HEK293T (cell line): ENCODE measurements at regions not wholly inside any gene's neighbourhood (a gene's known extent, or its start where the extent isn't known, plus 50 kb on each side); places are given as distances from the start of the nearest gene placed in this dataset.

Experiments used
- CTCF ChIA-PET: fragments of 350-600 bp; formaldehyde crosslinking; extraction: SDS; loops from one replicate; lab custom pipeline; 2021; ENCODE audit warnings: antibody characterized with exemption, inconsistent platforms; lab: Yijun Ruan, JAX
- POLR2A ChIA-PET: fragments of 350-600 bp; formaldehyde crosslinking; extraction: SDS; loops from one replicate; lab custom pipeline; 2020; ENCODE audit warnings: antibody characterized with exemption, inconsistent platforms; lab: Yijun Ruan, JAX
- DNase-seq: peaks from one replicate; pipeline ENCODE4 v3.0.0; 2012; ENCODE audit warnings: mixed read lengths; ENCODE audit errors: extremely low spot score
- ARNT ChIP-seq: fragments of 450-650 bp; IDR thresholded peaks from 2 replicates; pipeline ENCODE4 v1.6.1; 2017; ENCODE audit warnings: mild to moderate bottlenecking
- BHLHE40 ChIP-seq: fragments of 450-650 bp; IDR thresholded peaks from 2 replicates; pipeline ENCODE4 v1.6.1; 2016; ENCODE audit warnings: mild to moderate bottlenecking, moderate library complexity, borderline replicate concordance
- CTBP1 ChIP-seq: fragments of 450-650 bp; IDR thresholded peaks from 2 replicates; pipeline ENCODE4 v1.6.1; 2016; ENCODE audit warnings: borderline replicate concordance
- ELF4 ChIP-seq: fragments of 450-650 bp; IDR thresholded peaks from 2 replicates; pipeline ENCODE4 v1.6.1; 2017; ENCODE audit warnings: antibody characterized with exemption
- FOXA1 ChIP-seq: fragments of 450-650 bp; IDR thresholded peaks from 2 replicates; pipeline ENCODE4 v1.6.1; 2016; ENCODE audit warnings: mild to moderate bottlenecking
- FOXK2 ChIP-seq: fragments of 450-650 bp; IDR thresholded peaks from 2 replicates; pipeline ENCODE4 v1.6.1; 2016; ENCODE audit warnings: mild to moderate bottlenecking
- FOXM1 ChIP-seq: fragments of 450-650 bp; IDR thresholded peaks from 2 replicates; pipeline ENCODE4 v1.6.1; 2017; ENCODE audit warnings: mild to moderate bottlenecking, borderline replicate concordance
- HDGF ChIP-seq: fragments of 450-650 bp; IDR thresholded peaks from 2 replicates; pipeline ENCODE4 v1.6.1; 2017; ENCODE audit warnings: antibody characterized with exemption, borderline replicate concordance
- L3MBTL2 ChIP-seq: fragments of 450-650 bp; conservative IDR thresholded peaks from 2 replicates; pipeline ENCODE4 v1.6.1; 2016; ENCODE audit warnings: mild to moderate bottlenecking
- LEF1 ChIP-seq: fragments of 450-650 bp; IDR thresholded peaks from 2 replicates; pipeline ENCODE4 v1.6.1; 2017; ENCODE audit warnings: mild to moderate bottlenecking, borderline replicate concordance
- NFRKB ChIP-seq: fragments of 450-650 bp; IDR thresholded peaks from 2 replicates; pipeline ENCODE4 v1.6.1; 2016; ENCODE audit warnings: mild to moderate bottlenecking, moderate library complexity
- SP1 ChIP-seq: fragments of 450-650 bp; IDR thresholded peaks from 2 replicates; pipeline ENCODE4 v1.6.1; 2017
- SUZ12 ChIP-seq: fragments of 450-650 bp; IDR thresholded peaks from 2 replicates; pipeline ENCODE4 v1.6.1; 2016; ENCODE audit warnings: mild to moderate bottlenecking
- TARDBP ChIP-seq: fragments of 450-650 bp; IDR thresholded peaks from 2 replicates; pipeline ENCODE4 v1.6.1; 2016
- ZNF384 ChIP-seq: fragments of 450-650 bp; IDR thresholded peaks from 2 replicates; pipeline ENCODE4 v1.6.1; 2016
- TF ChIP-seq, protein P1 (sequence below): fragments of 450-650 bp; IDR thresholded peaks from 2 replicates; pipeline ENCODE4 v1.6.1; 2016

DNA sequence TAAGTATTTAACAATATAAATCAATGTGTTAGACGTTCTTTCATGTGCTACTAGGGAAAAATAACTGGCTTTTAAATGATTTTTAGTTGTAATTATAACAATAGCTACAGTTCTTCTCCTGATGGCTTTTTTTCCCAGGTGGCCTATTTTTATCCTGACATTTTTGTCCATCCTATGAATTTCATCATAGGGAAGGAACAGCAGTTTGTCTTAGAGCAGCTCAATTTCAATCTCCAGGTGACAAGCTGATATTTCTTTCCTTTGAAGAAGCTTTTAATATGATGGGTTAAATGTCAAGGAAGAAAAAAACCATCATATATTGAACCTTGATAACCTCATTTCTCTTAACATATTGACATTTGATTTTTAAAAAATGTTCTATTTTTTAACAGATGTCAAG lies 163.0 kb upstream of the AGA start:
- TF ChIP-seq BHLHE40 (no peak), SUZ12 (no peak), ZNF384 (no peak), CTBP1 (no peak), ARNT (no peak), FOXA1 (no peak), NFRKB (no peak), ELF4 (no peak), TARDBP (no peak), FOXM1 (no peak), L3MBTL2 (no peak), LEF1 (no peak)
- TF ChIP-seq, protein P1, sequence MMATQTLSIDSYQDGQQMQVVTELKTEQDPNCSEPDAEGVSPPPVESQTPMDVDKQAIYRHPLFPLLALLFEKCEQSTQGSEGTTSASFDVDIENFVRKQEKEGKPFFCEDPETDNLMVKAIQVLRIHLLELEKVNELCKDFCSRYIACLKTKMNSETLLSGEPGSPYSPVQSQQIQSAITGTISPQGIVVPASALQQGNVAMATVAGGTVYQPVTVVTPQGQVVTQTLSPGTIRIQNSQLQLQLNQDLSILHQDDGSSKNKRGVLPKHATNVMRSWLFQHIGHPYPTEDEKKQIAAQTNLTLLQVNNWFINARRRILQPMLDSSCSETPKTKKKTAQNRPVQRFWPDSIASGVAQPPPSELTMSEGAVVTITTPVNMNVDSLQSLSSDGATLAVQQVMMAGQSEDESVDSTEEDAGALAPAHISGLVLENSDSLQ, result no peak
- POLR2A ChIA-PET, result no interaction called here
- DNase-seq, result no peak
- CTCF ChIA-PET, result no interaction called here

DNA sequence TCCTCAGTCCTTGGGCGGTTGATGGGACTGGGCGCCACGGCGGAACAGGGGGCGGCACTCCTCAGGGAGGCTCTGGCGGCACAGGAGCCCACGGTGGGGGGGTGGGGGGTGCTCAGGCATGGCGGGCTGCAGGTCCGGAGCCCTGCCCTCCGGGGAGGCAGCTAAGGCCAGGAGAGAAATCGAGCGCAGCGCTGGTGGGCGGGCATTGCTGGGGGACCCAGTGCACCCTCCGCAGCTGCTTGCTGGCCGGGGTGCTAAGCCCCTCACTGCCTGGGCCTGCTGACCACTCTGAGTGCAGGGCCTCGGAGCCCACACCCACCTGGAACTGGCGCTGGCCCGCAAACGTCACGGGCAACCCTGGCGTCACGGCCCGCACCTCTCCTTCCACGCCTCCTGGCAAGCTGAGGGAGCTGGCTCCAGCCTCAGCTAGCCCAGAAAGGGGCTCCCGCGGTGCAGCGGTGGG lies 164.9 kb upstream of the AGA start:
- CTCF ChIA-PET, result no interaction called here
- POLR2A ChIA-PET, result no interaction called here
- TF ChIP-seq BHLHE40, result no peak
- TF ChIP-seq TARDBP, result no peak
- no peak for TF ChIP-seq FOXM1
- no peak for TF ChIP-seq ELF4
- TF ChIP-seq NFRKB, result no peak
- TF ChIP-seq LEF1, result no peak
- no peak for TF ChIP-seq CTBP1
- TF ChIP-seq HDGF, result no peak
- TF ChIP-seq L3MBTL2, result no peak
- no peak for TF ChIP-seq ZNF384

DNA sequence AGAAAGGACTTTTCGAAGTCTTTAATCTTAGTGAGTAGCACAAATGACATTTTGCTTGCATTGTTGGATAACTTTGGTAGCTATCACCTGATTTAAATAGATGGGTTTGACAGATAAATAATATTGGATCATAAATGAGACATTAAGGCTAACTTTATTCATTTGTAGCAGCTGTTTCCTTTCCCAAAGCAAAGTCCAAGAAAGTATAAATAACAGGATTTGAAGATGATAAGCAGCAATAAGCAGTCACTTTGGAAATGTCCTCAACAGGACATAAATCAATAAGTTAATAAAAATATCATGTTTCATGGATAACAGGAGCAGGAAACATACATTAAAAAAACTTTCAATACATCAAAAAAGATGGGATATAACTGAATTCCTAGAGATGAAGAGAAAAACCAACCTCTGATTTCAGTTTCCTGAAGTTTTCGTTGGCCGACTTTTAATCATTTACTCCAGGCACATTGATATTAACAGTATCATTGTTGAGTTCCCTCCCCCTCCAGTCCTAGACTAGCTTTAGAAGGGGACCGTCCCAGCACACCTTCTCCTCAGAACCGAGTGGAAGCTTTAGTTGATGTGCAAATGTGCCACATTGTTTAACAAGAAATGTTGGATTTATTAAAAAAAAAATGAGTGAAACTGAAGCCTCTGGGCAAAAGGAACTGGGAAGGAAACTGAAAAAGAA lies 169.9 kb upstream of the AGA start:
- CTCF ChIA-PET, result interaction anchor here (0.7 kb wide), 1 partner anchor 474 kb away, joined by 3 read pairs; no protein-coding TSS in a partner anchor
- DNase-seq, result no peak
- TF ChIP-seq HDGF (no peak), FOXK2 (no peak), FOXA1 (no peak), ELF4 (no peak), CTBP1 (no peak), LEF1 (no peak), NFRKB (no peak), SUZ12 (no peak), TARDBP (no peak), BHLHE40 (no peak), SP1 (no peak), ARNT (no peak), L3MBTL2 (no peak)
- TF ChIP-seq, protein P1, result no peak
- POLR2A ChIA-PET, result no interaction called here

More for the DNA sequence above, 164.9 kb upstream of the AGA start:
- no peak for DNase-seq

DNA sequence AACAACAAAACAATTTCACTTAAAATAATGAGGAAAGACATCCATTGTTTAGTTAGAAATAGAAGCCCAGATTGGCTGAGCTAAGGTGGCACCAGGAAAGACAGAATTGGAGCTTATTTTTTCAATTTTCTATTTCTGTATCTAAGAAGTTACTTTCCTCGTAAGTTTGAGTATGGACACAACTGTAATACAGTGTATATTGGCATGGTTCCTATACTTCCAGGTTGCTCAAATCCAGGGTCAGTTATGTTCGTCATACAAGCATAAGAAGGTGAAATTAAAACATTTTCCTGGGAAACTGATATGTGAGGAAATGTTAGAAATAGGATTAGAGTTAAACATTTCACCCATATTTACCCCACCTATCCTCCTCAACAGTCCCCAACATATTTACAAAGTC lies 170.4 kb upstream of the AGA start:
- ChIA-PET POLR2A (no interaction called here), CTCF (interaction anchor here (0.7 kb wide), 1 partner anchor 473 kb away, joined by 3 read pairs; no protein-coding TSS in a partner anchor)
- no peak for TF ChIP-seq NFRKB
- no peak for TF ChIP-seq ARNT
- no peak for TF ChIP-seq FOXK2
- TF ChIP-seq CTBP1, result no peak
- TF ChIP-seq ELF4, result no peak
- no peak for TF ChIP-seq SP1
- no peak for TF ChIP-seq TARDBP
- no peak for TF ChIP-seq FOXA1
- no peak for DNase-seq

DNA sequence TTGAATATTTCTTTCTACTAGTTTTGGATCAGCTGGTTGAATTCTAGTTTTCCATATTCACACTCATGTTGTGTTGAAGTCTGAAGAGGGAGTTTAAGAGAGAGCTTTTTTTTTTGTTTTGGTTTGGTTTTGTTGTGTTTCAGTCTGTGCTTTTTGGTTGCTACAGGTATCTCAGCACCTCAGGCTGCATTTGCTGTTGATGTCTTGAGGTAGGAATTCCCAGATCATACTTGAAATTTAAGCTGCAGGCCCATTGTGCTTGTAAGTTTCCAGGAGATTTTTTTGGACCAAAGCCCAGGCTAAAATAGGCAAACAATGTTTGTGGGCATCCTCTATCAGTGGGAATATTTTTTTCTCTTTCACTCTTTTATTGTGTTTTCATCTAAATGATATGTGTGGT lies 190.2 kb upstream of the AGA start:
- POLR2A ChIA-PET, result no interaction called here
- TF ChIP-seq ELF4 (no peak), L3MBTL2 (no peak), HDGF (no peak), ARNT (no peak), LEF1 (no peak), ZNF384 (no peak), FOXA1 (no peak), FOXM1 (no peak)
- no peak for DNase-seq
- CTCF ChIA-PET, result no interaction called here

DNA sequence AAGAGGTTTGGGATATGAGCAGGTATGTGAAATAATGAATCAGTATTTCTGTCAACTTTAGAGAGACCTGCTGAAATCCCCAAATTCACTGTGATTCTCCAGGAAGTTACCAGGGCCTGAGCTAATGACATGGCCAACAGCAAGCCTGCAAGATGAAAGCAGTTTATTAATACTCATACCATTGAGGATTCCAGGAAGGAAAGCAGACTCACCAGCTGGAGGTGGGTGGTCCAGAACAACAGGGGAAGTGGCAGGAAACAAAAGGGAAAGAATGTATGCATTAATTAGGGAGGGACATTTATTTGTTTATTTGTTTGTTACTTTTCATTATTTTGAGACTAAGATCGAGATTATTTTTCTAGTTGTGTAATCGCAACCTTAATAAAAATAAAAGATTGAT lies 196.6 kb upstream of the AGA start:
- ChIA-PET POLR2A (no interaction called here), CTCF (no interaction called here)
- no peak for TF ChIP-seq SUZ12
- TF ChIP-seq, protein P1, result no peak
- no peak for TF ChIP-seq ARNT
- no peak for TF ChIP-seq FOXM1
- no peak for TF ChIP-seq ELF4
- no peak for DNase-seq
